ENCODE measurements at regions not wholly inside any gene's neighbourhood (a gene's known extent, or its start where the extent isn't known, plus 50 kb on each side); places are given as distances from the start of the nearest gene placed in this dataset.

DNA sequence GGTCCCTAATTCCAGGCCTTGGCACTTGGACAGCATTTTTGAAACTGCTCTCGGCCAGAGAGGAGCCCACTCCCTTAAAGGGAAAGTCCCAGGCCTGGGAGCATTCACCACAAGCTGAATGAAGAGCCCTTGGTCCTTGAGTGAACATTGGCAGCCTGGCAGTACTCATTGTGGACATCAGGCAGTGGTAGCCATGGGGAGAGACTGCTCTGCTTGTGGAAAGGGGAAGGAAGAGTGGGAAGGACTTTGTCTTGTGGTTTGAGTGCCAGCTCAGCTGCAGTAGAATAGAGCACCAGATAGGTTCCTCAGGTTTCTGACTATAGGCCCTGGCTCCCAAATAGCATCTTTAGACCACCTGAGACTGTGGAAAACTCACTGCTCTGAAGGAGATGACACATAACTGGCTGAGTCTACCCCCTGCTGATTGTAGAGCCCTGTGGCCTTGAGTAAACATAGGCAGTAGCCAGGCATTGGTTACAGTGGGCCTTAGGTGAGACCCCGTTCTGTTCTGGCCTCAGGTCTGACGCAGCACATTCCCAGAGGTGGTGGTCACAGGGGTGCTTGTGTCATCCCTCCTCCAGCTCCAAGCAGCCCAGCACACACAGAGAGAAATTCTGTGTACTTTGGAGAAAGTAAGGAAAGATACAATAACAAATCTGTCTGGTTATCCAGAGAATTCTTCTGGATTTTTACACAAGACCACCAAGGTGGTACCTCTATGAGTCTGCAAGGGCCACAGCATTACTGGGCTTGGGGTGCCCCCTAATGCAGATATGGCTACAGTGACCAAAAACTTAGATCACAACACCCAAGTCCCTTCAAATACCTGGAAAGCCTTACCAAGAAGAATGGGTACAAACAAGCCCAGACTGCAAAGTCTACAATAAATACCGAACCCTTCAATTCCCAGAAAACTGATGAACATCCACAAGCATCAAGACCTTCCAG, 153.8 kb downstream of the GNAI1 start:
- DNase-seq: no peak

DNA sequence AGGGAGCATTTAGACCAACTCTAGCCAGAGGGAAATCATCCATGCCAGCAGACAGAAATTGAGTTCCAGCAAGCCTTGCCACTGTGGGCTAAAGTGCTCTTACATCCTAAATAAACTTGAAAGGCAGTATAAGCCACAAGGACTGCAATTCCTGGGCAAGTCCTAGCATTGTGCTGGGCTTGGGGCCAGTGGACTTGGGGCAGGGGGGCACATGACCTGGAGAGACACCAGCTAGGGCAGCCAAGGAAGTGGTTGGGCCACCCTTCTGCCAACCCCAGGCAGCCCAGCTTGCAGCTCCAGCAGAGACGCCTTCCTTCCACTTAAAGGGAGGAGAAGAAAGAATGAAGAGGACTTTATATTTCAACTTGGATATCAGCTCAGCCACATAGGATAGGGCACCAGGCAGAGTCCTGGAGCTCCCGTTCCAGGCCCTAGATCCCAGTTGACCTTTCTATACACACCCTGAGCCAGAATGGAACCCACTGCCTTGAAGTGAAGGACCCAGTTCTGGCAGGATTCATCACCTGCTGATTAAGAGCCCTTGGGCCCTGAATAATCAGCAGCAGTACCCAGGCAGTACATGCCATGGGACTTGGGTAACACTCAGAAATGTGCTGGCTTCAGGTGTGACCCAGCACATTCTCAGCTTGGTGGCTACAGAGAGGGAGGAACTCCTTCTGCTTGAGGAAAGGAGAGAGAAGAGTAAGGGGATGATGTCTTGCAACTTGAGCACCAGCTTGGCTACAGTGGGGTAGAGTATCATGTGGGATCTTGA, 153.0 kb downstream of the GNAI1 start:
- no peak for DNase-seq

DNA sequence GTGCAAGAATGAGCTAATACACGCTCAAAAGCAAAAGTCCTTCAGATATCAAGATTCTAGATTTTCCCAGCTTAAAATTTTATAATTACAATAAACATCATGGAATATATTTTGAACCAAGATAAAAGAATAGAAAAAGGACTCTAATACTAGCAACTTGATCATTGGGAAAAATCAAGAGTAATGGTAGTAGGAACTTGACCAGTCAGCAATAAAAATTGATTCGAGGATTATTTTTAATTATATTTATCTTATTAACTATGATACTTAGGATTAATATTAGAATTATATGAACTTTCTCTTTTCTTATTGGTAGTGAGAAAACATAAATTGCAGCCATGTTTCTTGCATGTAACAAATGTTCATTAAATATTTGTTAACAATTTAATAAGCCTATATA, 152.0 kb downstream of the GNAI1 start:
- no peak for DNase-seq

DNA sequence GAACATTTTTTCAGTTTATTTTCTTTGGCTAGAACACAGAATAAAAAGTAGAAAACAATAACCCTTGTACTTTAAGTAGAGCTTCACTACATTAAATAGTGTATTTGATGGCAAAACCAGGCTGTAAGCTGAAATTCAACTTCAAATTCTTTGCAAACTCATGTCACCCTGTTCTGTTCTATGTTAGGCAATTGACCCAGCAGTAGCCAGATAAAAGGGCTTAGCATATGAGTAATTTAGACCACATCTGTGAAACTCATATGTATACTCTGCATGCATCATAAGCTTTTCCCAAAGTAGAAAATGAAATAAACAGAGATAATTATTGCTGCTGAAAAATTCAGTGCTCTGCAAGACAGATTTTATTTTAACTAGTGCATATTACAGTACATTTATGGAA, 150.2 kb downstream of the GNAI1 start:
- no peak for DNase-seq

GRCh38 chr7:80279760-80280159, 145.1 kb downstream of the GNAI1 start:
- no peak for DNase-seq

- no peak for DNase-seq
Measured at GRCh38 chr7:80278737-80279136, 144.1 kb downstream of the GNAI1 start.

DNA sequence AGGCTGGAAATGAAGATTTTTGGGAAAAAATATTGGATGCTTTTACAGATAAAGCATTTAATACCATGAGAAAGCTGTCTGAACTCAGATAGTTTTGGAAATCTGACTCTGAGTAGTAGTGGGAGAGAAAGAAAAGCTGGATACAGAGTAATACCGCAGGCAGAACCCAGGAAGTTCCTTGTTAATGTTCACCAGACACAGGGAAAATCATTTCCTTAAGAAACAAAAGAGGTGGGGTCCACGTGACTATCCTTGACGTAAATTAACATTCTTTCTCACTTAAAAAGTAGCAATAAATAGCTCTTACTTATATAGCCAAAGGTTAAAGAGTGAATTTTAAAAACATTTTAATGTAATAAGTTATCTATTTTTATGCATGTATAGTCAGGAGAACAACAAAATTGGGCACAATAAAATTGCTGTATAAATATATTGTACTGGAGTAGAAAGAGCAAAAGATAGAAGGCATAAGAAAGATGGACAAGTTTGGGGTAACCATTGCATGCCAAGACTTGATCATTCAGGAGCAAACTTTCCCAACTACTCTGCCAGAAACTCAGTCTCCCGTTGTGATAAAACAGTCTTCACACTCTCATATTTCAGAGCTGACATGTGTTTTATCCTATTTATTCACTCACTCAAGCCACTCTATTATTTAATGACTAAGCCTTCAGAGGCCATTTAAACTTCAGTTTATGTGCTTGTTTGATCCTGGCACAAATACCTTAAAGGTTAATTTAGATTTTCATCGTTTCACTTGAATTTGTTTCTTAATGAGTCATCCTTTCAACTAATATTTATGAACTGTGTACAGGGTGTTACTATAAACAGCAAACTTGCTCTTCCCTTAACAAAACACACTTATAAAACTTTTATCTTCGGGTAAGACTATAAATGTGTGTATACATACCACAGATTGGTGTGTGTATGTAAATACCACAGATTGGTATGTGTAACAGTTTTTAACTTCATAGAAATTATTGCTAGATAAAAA, 143.1 kb downstream of the GNAI1 start:
- DNase-seq: no peak

All from NCI-H187 treated with DMSO at 0.1 percent for 48 hours (cell line).